ENCODE measurements at regions not wholly inside any gene's neighbourhood (a gene's known extent, or its start where the extent isn't known, plus 50 kb on each side); places are given as distances from the start of the nearest gene placed in this dataset.

- H3K36me3 ChIP-seq (ENCODE audit: insufficient read depth, low read length) = peaks cover 6% of the 10 kb centered on the region
- Mint-ChIP-seq H3K4me3 (peak overlapping the region; percentile 69), H3K27me3 (no peaks in the 10 kb centered on the region), H3K27ac (peak overlapping the region; percentile 74), H3K9me3 (no peaks in the 10 kb centered on the region), H3K36me3 (ENCODE audit: low read depth) (no peaks in the 10 kb centered on the region), H3K4me1 (ENCODE audit: low read depth) (peaks cover 87% of the 10 kb centered on the region)
- no peaks in the 10 kb centered on the region for H3K9me3 ChIP-seq (ENCODE audit: control insufficient read depth in 1 of 2, insufficient read depth in 1 of 2, low read length in 2 of 2)
- intact Hi-C loops (cut with DNase I, micrococcal nuclease) = loop anchor here in 1 of 2 experiments (2.0 kb wide), 1 partner anchor 14 kb away; no protein-coding TSS in a partner anchor
- no peaks in the 10 kb centered on the region for H3K27me3 ChIP-seq (ENCODE audit: control insufficient read depth in 1 of 2, insufficient read depth in 2 of 2, low read length in 2 of 2)
- ATAC-seq (ENCODE audit: poor library complexity) (peak; percentile 37), DNase-seq (peak in 4 of 14 experiments; percentile 49 to 67 (median 58))
- H3K4me1 ChIP-seq (ENCODE audit: insufficient read depth, low read length) = peaks cover 49% of the 10 kb centered on the region
- ChIA-PET POLR2A (interaction anchor here (0.6 to 2.9 kb wide), 14 partner anchors 8 to 172 kb away, joined by 3 to 15 read pairs (median 4); partner anchors contain the start of gene RIPOR2), CTCF (interaction anchor here (0.9 to 8.2 kb wide), 5 partner anchors 8 to 125 kb away, joined by 3 to 57 read pairs (median 5); no protein-coding TSS in a partner anchor)
- H3K27ac ChIP-seq (ENCODE audit: low read depth in 1 of 2, low read length in 2 of 2) = peak overlapping the region; percentile 73 to 89
- H3K4me3 ChIP-seq (ENCODE audit: low read length) = peak overlapping the region; percentile 3
- TF ChIP-seq, protein P1, sequence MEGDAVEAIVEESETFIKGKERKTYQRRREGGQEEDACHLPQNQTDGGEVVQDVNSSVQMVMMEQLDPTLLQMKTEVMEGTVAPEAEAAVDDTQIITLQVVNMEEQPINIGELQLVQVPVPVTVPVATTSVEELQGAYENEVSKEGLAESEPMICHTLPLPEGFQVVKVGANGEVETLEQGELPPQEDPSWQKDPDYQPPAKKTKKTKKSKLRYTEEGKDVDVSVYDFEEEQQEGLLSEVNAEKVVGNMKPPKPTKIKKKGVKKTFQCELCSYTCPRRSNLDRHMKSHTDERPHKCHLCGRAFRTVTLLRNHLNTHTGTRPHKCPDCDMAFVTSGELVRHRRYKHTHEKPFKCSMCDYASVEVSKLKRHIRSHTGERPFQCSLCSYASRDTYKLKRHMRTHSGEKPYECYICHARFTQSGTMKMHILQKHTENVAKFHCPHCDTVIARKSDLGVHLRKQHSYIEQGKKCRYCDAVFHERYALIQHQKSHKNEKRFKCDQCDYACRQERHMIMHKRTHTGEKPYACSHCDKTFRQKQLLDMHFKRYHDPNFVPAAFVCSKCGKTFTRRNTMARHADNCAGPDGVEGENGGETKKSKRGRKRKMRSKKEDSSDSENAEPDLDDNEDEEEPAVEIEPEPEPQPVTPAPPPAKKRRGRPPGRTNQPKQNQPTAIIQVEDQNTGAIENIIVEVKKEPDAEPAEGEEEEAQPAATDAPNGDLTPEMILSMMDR (IDR thresholded peaks at IDR 0.05) = no peak
Measured at GRCh38 chr6:25007269-25007699, 71.5 kb upstream of the RIPOR2 start.

DNA sequence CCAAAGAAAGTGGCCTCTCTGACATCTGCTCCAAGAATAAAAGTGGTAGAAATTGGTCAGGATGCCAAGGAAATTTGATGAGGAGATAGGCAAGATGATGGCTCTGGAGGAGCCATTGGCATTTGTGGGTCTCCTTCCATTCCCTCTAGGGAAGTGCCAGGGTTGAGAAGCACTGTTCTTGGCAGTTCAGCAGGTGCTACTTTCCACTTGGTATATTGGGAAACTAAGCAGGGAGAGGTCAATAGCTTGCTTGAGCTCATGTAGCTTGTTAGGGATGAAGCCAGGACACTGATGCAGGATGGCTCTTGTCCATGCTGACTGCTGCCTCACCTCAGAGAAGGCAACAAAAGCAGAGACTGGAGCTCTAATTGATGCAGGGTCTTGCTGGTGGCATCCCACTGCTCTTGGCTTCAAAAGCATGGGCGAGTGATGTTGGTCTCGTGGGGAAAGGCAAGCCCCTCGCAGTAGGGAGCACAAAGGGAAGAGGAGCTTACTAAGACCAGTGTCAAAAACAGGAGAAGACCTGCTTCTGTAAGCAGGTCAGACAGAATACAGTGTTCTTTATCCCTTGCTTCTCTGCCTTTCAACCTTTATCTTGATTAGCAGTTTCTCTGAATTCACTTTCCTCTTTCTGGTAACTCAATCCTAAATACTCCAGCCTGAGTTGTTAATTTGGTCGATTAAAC is 73.1 kb upstream of the RIPOR2 start:
- H3K36me3 ChIP-seq (ENCODE audit: insufficient read depth, low read length) = peaks cover 6% of the 10 kb centered on the region
- H3K27me3 ChIP-seq (ENCODE audit: control insufficient read depth in 1 of 2, insufficient read depth in 2 of 2, low read length in 2 of 2) = no peaks in the 10 kb centered on the region
- DNase-seq (no peak), ATAC-seq (ENCODE audit: poor library complexity) (peak; percentile 11)
- Mint-ChIP-seq H3K36me3 (ENCODE audit: low read depth) (no peaks in the 10 kb centered on the region), H3K4me1 (ENCODE audit: low read depth) (peaks cover 93% of the 10 kb centered on the region), H3K4me3 (peak overlapping the region; percentile 68), H3K27ac (peak overlapping the region; percentile 71), H3K9me3 (no peaks in the 10 kb centered on the region), H3K27me3 (no peaks in the 10 kb centered on the region)
- no peaks in the 10 kb centered on the region for H3K9me3 ChIP-seq (ENCODE audit: control insufficient read depth in 1 of 2, insufficient read depth in 1 of 2, low read length in 2 of 2)
- TF ChIP-seq, protein P1 (IDR thresholded peaks at IDR 0.05) = no peak
- ChIA-PET CTCF (interaction anchor here (1.2 to 8.2 kb wide), 5 partner anchors 9 to 153 kb away, joined by 3 to 57 read pairs (median 7); no protein-coding TSS in a partner anchor), POLR2A (interaction anchor here (0.6 to 2.9 kb wide), 16 partner anchors 9 to 153 kb away, joined by 3 to 12 read pairs (median 5); partner anchors contain the start of gene RIPOR2)
- intact Hi-C loops (cut with DNase I, micrococcal nuclease) = no loop called here
- H3K4me3 ChIP-seq (ENCODE audit: low read length) = no peak overlapping the region
- H3K4me1 ChIP-seq (ENCODE audit: insufficient read depth, low read length) = peaks cover 52% of the 10 kb centered on the region
- H3K27ac ChIP-seq (ENCODE audit: low read depth in 1 of 2, low read length in 2 of 2) = peak overlapping the region in 1 of 2 donors; percentile 31

DNA sequence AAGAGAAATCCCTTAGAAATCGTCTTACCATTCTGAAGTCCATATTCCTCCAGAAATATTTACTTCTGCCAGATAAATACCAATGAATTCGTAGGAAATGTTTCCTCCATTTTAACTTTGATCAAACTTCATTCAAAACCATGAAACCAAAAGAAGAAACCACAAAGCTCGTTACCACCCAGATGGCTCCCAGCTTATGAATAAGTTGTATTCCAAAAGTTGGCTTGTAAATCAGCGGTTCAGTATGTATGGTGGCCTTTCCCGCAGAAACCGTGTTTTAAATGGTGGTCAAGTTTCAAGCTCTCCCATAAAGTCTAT is 73.6 kb upstream of the RIPOR2 start:
- H3K27ac ChIP-seq (ENCODE audit: low read depth in 1 of 2, low read length in 2 of 2) = peak overlapping the region; percentile 31 to 40
- peaks cover 50% of the 10 kb centered on the region for H3K4me1 ChIP-seq (ENCODE audit: insufficient read depth, low read length)
- ChIA-PET POLR2A (interaction anchor here (0.6 to 2.9 kb wide), 17 partner anchors 9 to 159 kb away, joined by 3 to 12 read pairs (median 5); partner anchors contain the start of gene RIPOR2), CTCF (interaction anchor here (1.2 to 8.2 kb wide), 5 partner anchors 9 to 153 kb away, joined by 3 to 57 read pairs (median 7); no protein-coding TSS in a partner anchor)
- no peaks in the 10 kb centered on the region for H3K36me3 Mint-ChIP-seq (ENCODE audit: low read depth)
- ATAC-seq (ENCODE audit: poor library complexity) (peak; percentile 33), DNase-seq (peak in 4 of 14 experiments; percentile 21 to 46 (median 44))
- no peaks in the 10 kb centered on the region for H3K27me3 ChIP-seq (ENCODE audit: control insufficient read depth in 1 of 2, insufficient read depth in 2 of 2, low read length in 2 of 2)
- peaks cover 89% of the 10 kb centered on the region for H3K4me1 Mint-ChIP-seq (ENCODE audit: low read depth)
- peaks cover 5% of the 10 kb centered on the region for H3K36me3 ChIP-seq (ENCODE audit: insufficient read depth, low read length)
- H3K4me3 Mint-ChIP-seq = peak overlapping the region; percentile 68
- H3K9me3 Mint-ChIP-seq = no peaks in the 10 kb centered on the region
- H3K27ac Mint-ChIP-seq = peak overlapping the region; percentile 71
- intact Hi-C loops (cut with DNase I, micrococcal nuclease) = no loop called here
- H3K9me3 ChIP-seq (ENCODE audit: control insufficient read depth in 1 of 2, insufficient read depth in 1 of 2, low read length in 2 of 2) = no peaks in the 10 kb centered on the region
- TF ChIP-seq, protein P1 (IDR thresholded peaks at IDR 0.05) = no peak
- no peak overlapping the region for H3K4me3 ChIP-seq (ENCODE audit: low read length)
- H3K27me3 Mint-ChIP-seq = no peaks in the 10 kb centered on the region

Data from CD4-positive, alpha-beta T cell (primary cell).